ENCODE measurements at regions not wholly inside any gene's neighbourhood (a gene's known extent, or its start where the extent isn't known, plus 50 kb on each side); places are given as distances from the start of the nearest gene placed in this dataset.
"Not testable (repeated sequence)": the region's sequence is repeated elsewhere in the genome, so short reads cannot be mapped to it uniquely, and the experiment has no call there.

GRCh38 chr1:30010506-30011106 is 712.8 kb downstream of the MATN1 start:
- DNase-seq: no peak

GRCh38 chr1:30009720-30010119 is 713.7 kb downstream of the MATN1 start:
- no peak for DNase-seq

GRCh38 chr1:30008998-30009657 is 714.3 kb downstream of the MATN1 start:
- DNase-seq: no peak

- no peak for DNase-seq
Observed at GRCh38 chr1:30008372-30008997, 714.9 kb downstream of the MATN1 start.

GRCh38 chr1:30005972-30006619 is 717.3 kb downstream of the MATN1 start:
- no peak for DNase-seq

GRCh38 chr1:30001732-30002039 is 721.7 kb downstream of the MATN1 start:
- no peak for DNase-seq

GRCh38 chr1:30001011-30001731 is 722.2 kb downstream of the MATN1 start:
- no peak for DNase-seq

- no peak for DNase-seq
Observed at GRCh38 chr1:30000266-30000665, 723.1 kb downstream of the MATN1 start.

- no peak for DNase-seq
Observed at GRCh38 chr1:29999595-29999994, 723.8 kb downstream of the MATN1 start.

- no peak for DNase-seq
Observed at GRCh38 chr1:29998686-29999085, 724.7 kb downstream of the MATN1 start.

GRCh38 chr1:29997818-29998217 is 725.6 kb downstream of the MATN1 start:
- not testable (repeated sequence) for DNase-seq

- DNase-seq: no peak
Observed at GRCh38 chr1:29993950-29994349, 729.4 kb downstream of the MATN1 start.

- no peak for DNase-seq
Observed at GRCh38 chr1:29991815-29992214, 731.6 kb downstream of the MATN1 start.

- no peak for DNase-seq
Observed at GRCh38 chr1:29991025-29991424, 732.4 kb downstream of the MATN1 start.

GRCh38 chr1:29990304-29990703 is 733.1 kb downstream of the MATN1 start:
- DNase-seq: no peak

GRCh38 chr1:29986986-29987385 is 736.4 kb downstream of the MATN1 start:
- DNase-seq: no peak

GRCh38 chr1:29985606-29985945 is 737.8 kb downstream of the MATN1 start:
- DNase-seq: no peak

GRCh38 chr1:29984862-29985605 is 738.4 kb downstream of the MATN1 start:
- DNase-seq: no peak

- no peak for DNase-seq
Observed at GRCh38 chr1:29984166-29984861, 739.1 kb downstream of the MATN1 start.

GRCh38 chr1:29983321-29983720 is 740.1 kb downstream of the MATN1 start:
- DNase-seq: no peak

- DNase-seq: no peak
Observed at GRCh38 chr1:29981586-29982239, 741.7 kb downstream of the MATN1 start.

GRCh38 chr1:29977550-29977949 is 741.2 kb downstream of the PTPRU start:
- DNase-seq: no peak
